ENCODE measurements at regions not wholly inside any gene's neighbourhood (a gene's known extent, or its start where the extent isn't known, plus 50 kb on each side); places are given as distances from the start of the nearest gene placed in this dataset.

- Mint-ChIP-seq H3K36me3 (no peaks in the 10 kb centered on the region), H3K9me3 (peaks cover 15% of the 10 kb centered on the region), H3K27me3 (ENCODE audit: insufficient read depth, low read depth) (peaks cover 17% of the 10 kb centered on the region), H3K27ac (peak overlapping the region; percentile 88), H3K4me3 (peak overlapping the region; percentile 69), H3K4me1 (peaks cover 34% of the 10 kb centered on the region)
- Histone ChIP-seq H3K27ac (no peak overlapping the region), H4K20me1 (ENCODE audit: low read depth) (no peaks in the 10 kb centered on the region), H3K9me3 (ENCODE audit: low read depth) (no peaks in the 10 kb centered on the region), H2AFZ (replicated peaks) (no peak overlapping the region), H3K9ac (no peak overlapping the region), H3F3A (ENCODE audit: low read depth) (no peaks in the 10 kb centered on the region), H3K79me2 (ENCODE audit: low read depth) (no peaks in the 10 kb centered on the region), H3K27me3 (no peaks in the 10 kb centered on the region), H3K4me1 (no peaks in the 10 kb centered on the region), H3K4me3 (no peak overlapping the region), H3K4me2 (no peak overlapping the region), H3K36me3 (no peaks in the 10 kb centered on the region)
- peak; percentile 14 for DNase-seq (ENCODE audit: low spot score)
- TF ChIP-seq EZH2 (IDR thresholded peaks at IDR 0.05) (no peak), EZH2phosphoT487 (IDR thresholded peaks at IDR 0.05) (no peak)
- TF ChIP-seq, protein P1, sequence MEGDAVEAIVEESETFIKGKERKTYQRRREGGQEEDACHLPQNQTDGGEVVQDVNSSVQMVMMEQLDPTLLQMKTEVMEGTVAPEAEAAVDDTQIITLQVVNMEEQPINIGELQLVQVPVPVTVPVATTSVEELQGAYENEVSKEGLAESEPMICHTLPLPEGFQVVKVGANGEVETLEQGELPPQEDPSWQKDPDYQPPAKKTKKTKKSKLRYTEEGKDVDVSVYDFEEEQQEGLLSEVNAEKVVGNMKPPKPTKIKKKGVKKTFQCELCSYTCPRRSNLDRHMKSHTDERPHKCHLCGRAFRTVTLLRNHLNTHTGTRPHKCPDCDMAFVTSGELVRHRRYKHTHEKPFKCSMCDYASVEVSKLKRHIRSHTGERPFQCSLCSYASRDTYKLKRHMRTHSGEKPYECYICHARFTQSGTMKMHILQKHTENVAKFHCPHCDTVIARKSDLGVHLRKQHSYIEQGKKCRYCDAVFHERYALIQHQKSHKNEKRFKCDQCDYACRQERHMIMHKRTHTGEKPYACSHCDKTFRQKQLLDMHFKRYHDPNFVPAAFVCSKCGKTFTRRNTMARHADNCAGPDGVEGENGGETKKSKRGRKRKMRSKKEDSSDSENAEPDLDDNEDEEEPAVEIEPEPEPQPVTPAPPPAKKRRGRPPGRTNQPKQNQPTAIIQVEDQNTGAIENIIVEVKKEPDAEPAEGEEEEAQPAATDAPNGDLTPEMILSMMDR (IDR thresholded peaks at IDR 0.05) = no peak
Measured at GRCh38 chr7:45978010-45978681, 57.1 kb upstream of the IGFBP3 start.

DNA sequence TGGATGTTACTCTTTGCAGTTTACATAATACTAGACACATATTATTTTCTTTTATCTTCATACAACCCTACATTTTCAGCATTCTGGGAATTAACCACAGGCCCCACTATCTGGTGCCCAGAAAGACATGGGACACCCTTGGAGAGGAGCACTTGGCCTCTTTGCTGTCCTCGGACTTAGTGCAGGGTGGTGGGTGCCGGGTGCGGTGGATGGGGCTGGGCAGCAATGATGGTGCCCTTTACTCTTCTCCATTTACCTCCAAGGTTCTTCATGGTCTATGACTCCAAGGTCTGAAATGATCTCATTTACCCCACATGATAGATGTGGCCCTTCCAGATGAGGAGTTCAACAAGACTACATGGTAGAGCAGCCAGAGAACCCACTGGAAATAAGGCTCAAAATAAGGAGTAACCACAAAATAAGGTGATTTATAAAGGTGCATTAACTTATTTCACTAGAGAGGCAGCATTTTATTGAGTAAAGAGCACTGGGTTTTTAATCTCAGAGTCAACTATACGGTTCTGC is 56.2 kb upstream of the IGFBP3 start:
- H3K27me3 Mint-ChIP-seq (ENCODE audit: insufficient read depth, low read depth) = peaks cover 21% of the 10 kb centered on the region
- Histone ChIP-seq H2AFZ (replicated peaks) (no peak overlapping the region), H3K4me1 (no peaks in the 10 kb centered on the region), H3K9me3 (ENCODE audit: low read depth) (no peaks in the 10 kb centered on the region), H3K36me3 (no peaks in the 10 kb centered on the region), H3K9ac (no peak overlapping the region), H3K27me3 (no peaks in the 10 kb centered on the region), H3K79me2 (ENCODE audit: low read depth) (no peaks in the 10 kb centered on the region), H3F3A (ENCODE audit: low read depth) (no peaks in the 10 kb centered on the region), H3K27ac (no peak overlapping the region), H4K20me1 (ENCODE audit: low read depth) (no peaks in the 10 kb centered on the region), H3K4me2 (no peak overlapping the region), H3K4me3 (no peak overlapping the region)
- DNase-seq (ENCODE audit: low spot score) = no peak
- H3K4me3 Mint-ChIP-seq = no peak overlapping the region
- H3K4me1 Mint-ChIP-seq = peaks cover 34% of the 10 kb centered on the region
- H3K36me3 Mint-ChIP-seq = no peaks in the 10 kb centered on the region
- no peak overlapping the region for H3K27ac Mint-ChIP-seq
- TF ChIP-seq, protein P1 (IDR thresholded peaks at IDR 0.05) = no peak
- no peak for TF ChIP-seq EZH2 (IDR thresholded peaks at IDR 0.05)
- no peak for TF ChIP-seq EZH2phosphoT487 (IDR thresholded peaks at IDR 0.05)
- peaks cover 16% of the 10 kb centered on the region for H3K9me3 Mint-ChIP-seq

GRCh38 chr7:45976485-45976856 is 55.4 kb upstream of the IGFBP3 start:
- no peak for DNase-seq (ENCODE audit: low spot score)

More at GRCh38 chr7:45976485-45976856, 55.4 kb upstream of the IGFBP3 start:
- H3K27ac ChIP-seq = no peak overlapping the region
- peak overlapping the region; percentile 57 for H3K27ac Mint-ChIP-seq
- H3F3A ChIP-seq (ENCODE audit: low read depth) = no peaks in the 10 kb centered on the region
- peaks cover 34% of the 10 kb centered on the region for H3K4me1 Mint-ChIP-seq
- no peaks in the 10 kb centered on the region for H3K36me3 Mint-ChIP-seq
- no peak for TF ChIP-seq EZH2phosphoT487 (IDR thresholded peaks at IDR 0.05)
- TF ChIP-seq, protein P1 (IDR thresholded peaks at IDR 0.05) = no peak
- peaks cover 11% of the 10 kb centered on the region for H3K9me3 Mint-ChIP-seq
- H3K36me3 ChIP-seq = no peaks in the 10 kb centered on the region
- H3K4me2 ChIP-seq = no peak overlapping the region
- no peaks in the 10 kb centered on the region for H3K9me3 ChIP-seq (ENCODE audit: low read depth)
- H3K9ac ChIP-seq = no peak overlapping the region
- peaks cover 20% of the 10 kb centered on the region for H3K27me3 Mint-ChIP-seq (ENCODE audit: insufficient read depth, low read depth)
- H4K20me1 ChIP-seq (ENCODE audit: low read depth) = no peaks in the 10 kb centered on the region
- no peaks in the 10 kb centered on the region for H3K79me2 ChIP-seq (ENCODE audit: low read depth)
- H2AFZ ChIP-seq (replicated peaks) = no peak overlapping the region
- H3K4me1 ChIP-seq = no peaks in the 10 kb centered on the region
- H3K4me3 Mint-ChIP-seq = no peak overlapping the region
- H3K27me3 ChIP-seq = no peaks in the 10 kb centered on the region
- no peak overlapping the region for H3K4me3 ChIP-seq
